ENCODE measurements at regions not wholly inside any gene's neighbourhood (a gene's known extent, or its start where the extent isn't known, plus 50 kb on each side); places are given as distances from the start of the nearest gene placed in this dataset.

DNA sequence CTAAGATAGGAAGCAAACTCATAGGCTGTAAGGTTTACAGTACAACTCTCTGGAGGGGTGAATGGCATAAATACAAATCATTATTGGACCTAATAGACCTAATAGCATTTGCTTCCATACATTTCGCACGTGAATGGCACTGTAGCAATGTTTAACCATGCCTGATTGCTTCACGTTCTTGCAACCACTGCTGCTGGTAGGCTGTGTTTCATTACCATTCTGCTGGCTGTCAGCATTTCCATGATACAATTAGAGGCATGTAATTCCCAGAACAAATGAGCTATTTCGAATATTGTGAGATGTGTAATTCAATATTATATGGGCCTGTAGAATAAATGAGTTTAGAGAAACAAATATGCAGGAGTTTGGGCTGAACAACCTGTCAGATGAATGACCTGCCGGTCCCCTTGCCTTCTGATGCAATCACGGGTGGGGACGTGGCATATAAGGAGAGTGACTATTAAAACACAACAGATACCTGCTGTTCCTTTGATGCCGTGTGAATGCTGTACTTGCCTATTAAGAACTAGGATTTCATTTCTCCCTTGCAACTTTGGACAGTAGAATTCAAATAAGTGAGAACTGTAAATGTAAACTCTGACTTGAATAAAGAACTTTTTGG, 393.4 kb downstream of the ACTR3B start:
- TF ChIP-seq CTCF (IDR thresholded peaks at IDR 0.05) (no peak), POLR2A (IDR thresholded peaks at IDR 0.05) (no peak), POLR2AphosphoS5 (IDR thresholded peaks at IDR 0.05) (no peak)
